H1 (cell line): ENCODE measurements at regions not wholly inside any gene's neighbourhood (a gene's known extent, or its start where the extent isn't known, plus 50 kb on each side); places are given as distances from the start of the nearest gene placed in this dataset.

Experiments
- CTCF ChIA-PET: fragments of 300-600 bp; sonication (Branson Sonifier 250); formaldehyde crosslinking; loops from one replicate; lab custom pipeline; 2021; ENCODE audit not compliant: partially characterized antibody; lab: Charles Lee
- POLR2A ChIA-PET: fragments of 300-600 bp; sonication (Branson Sonifier 250); formaldehyde crosslinking; loops from one replicate; lab custom pipeline; 2021; ENCODE audit warnings: inconsistent platforms; ENCODE audit not compliant: partially characterized antibody; lab: Charles Lee
- DNase-seq, 2 experiments: peaks; one replicate each; pipeline versions ENCODE4 v3.0.0 to v3.0.0-alpha.2; 2010 to 2022; ENCODE audit warnings: low spot score in 2 of 2, low read depth in 1 of 2, mixed read lengths in 1 of 2
- FAIRE-seq: peaks from 2 replicates; lab custom pipeline; 2011; peaks lifted over from hg19 to GRCh38; lab: Jason Lieb, UNC
- H2AFZ ChIP-seq: 2 replicates; pipeline ENCODE4 v1.8.1; 2012; ENCODE audit warnings: low read length, inconsistent platforms
- H2AK5ac ChIP-seq: 2 replicates; pipeline ENCODE4 v1.6.1; 2013; ENCODE audit warnings: low read depth, low read length
- H2BK120ac ChIP-seq: replicated peaks from 2 replicates; pipeline ENCODE3; 2013; ENCODE audit warnings: low read depth, low read length, inconsistent platforms
- H2BK12ac ChIP-seq: 2 replicates; pipeline ENCODE4 v1.6.1; 2013; ENCODE audit warnings: low read depth, low read length
- H2BK15ac ChIP-seq: 2 replicates; pipeline ENCODE4 v1.6.1; 2013; ENCODE audit warnings: low read length
- H2BK20ac ChIP-seq: 2 replicates; pipeline ENCODE4 v1.6.1; 2013; ENCODE audit warnings: low read length
- H2BK5ac ChIP-seq: 2 replicates; pipeline ENCODE4 v1.6.1; 2013; ENCODE audit warnings: low read depth, low read length
- H3K14ac ChIP-seq: 2 replicates; pipeline ENCODE4 v1.6.1; 2013; ENCODE audit warnings: inconsistent platforms; ENCODE audit not compliant: insufficient read length
- H3K18ac ChIP-seq: 2 replicates; pipeline ENCODE4 v1.6.1; 2013; ENCODE audit warnings: low read length; ENCODE audit errors: extremely low read depth
- H3K23ac ChIP-seq: 2 replicates; pipeline ENCODE4 v1.6.1; 2013; ENCODE audit warnings: inconsistent platforms; ENCODE audit not compliant: insufficient read length
- H3K23me2 ChIP-seq: 2 replicates; pipeline ENCODE4 v1.6.1; 2013; ENCODE audit warnings: low read depth, low read length
- H3K27ac ChIP-seq: 2 replicates; pipeline ENCODE4 v1.6.1; 2011; ENCODE audit warnings: low read depth, low read length, inconsistent platforms
- H3K27me3 ChIP-seq, 4 experiments: replicated peaks in 1 of 4; 1 replicate in 1 of 4; 2 replicates in 3 of 4; pipeline versions ENCODE4 v1.6.1 to v1.8.1; 2011 to 2013; ENCODE audit warnings: low read length in 3 of 4, mild to moderate bottlenecking in 3 of 4, inconsistent platforms in 2 of 4, mixed read lengths in 2 of 4, moderate library complexity in 1 of 4; ENCODE audit not compliant: control insufficient read depth in 3 of 4, insufficient read depth in 3 of 4; ENCODE audit errors: extremely low read depth in 1 of 4
- H3K36me3 ChIP-seq, 4 experiments: 2 replicates each; pipeline versions ENCODE4 v1.6.1 to v1.8.1; 2011 to 2013; ENCODE audit warnings: mild to moderate bottlenecking in 4 of 4, low read length in 3 of 4, moderate library complexity in 2 of 4, control low read depth in 1 of 4, inconsistent platforms in 1 of 4; ENCODE audit not compliant: insufficient read depth in 4 of 4, control insufficient read depth in 2 of 4
- H3K4ac ChIP-seq: replicated peaks from 2 replicates; pipeline ENCODE3; 2013; ENCODE audit warnings: low read length, low read depth, mixed read lengths, inconsistent platforms; ENCODE audit not compliant: insufficient read length
- H3K4me1 ChIP-seq, 4 experiments: replicated peaks in 1 of 4; 1 replicate in 1 of 4; 2 replicates in 3 of 4; pipeline versions ENCODE4 v1.6.1 to v1.8.1; 2011 to 2013; ENCODE audit warnings: low read length in 3 of 4, inconsistent platforms in 2 of 4, mixed read lengths in 1 of 4; ENCODE audit not compliant: insufficient read depth in 4 of 4, control insufficient read depth in 3 of 4
- H3K4me2 ChIP-seq, 2 experiments: 2 replicates each; pipeline versions ENCODE4 v1.6.1 to v1.8.1; 2011 to 2013; ENCODE audit warnings: low read depth in 2 of 2, low read length in 2 of 2, control low read depth in 1 of 2, inconsistent platforms in 1 of 2, mild to moderate bottlenecking in 1 of 2; ENCODE audit not compliant: insufficient read depth in 1 of 2
- H3K4me3 ChIP-seq, 4 experiments: fragments of 200-600, 300-600 bp in 1 of 4; sonication (generic), shearing (Covaris generic), sonication (Bioruptor Twin) in 1 of 4; 2 replicates each; pipeline versions ENCODE4 v1.5.1 to v1.8.1; 2011 to 2016; ENCODE audit warnings: low read length in 4 of 4, low read depth in 3 of 4, control low read depth in 2 of 4, inconsistent platforms in 2 of 4, mild to moderate bottlenecking in 2 of 4, mixed read lengths in 1 of 4, moderate library complexity in 1 of 4; ENCODE audit not compliant: insufficient read depth in 2 of 4; ENCODE audit errors: extremely low read depth in 1 of 4
- H3K56ac ChIP-seq: replicated peaks from 2 replicates; pipeline ENCODE3; 2013; ENCODE audit warnings: low read depth, mild to moderate bottlenecking, mixed read lengths, low read length, inconsistent platforms; ENCODE audit not compliant: insufficient read length
- H3K79me1 ChIP-seq: 2 replicates; pipeline ENCODE4 v1.6.1; 2013; ENCODE audit warnings: low read depth, low read length, control low read depth
- H3K79me2 ChIP-seq, 2 experiments: 2 replicates each; pipeline versions ENCODE4 v1.6.1 to v1.8.1; 2012 to 2013; ENCODE audit warnings: low read length in 2 of 2, mild to moderate bottlenecking in 2 of 2, inconsistent platforms in 1 of 2; ENCODE audit not compliant: insufficient read depth in 2 of 2, control insufficient read depth in 1 of 2
- H3K9ac ChIP-seq, 4 experiments: replicated peaks in 1 of 4; 1 replicate in 1 of 4; 2 replicates in 3 of 4; pipeline versions ENCODE4 v1.6.1 to v1.8.1; 2011 to 2013; ENCODE audit warnings: low read depth in 3 of 4, low read length in 3 of 4, control low read depth in 2 of 4, mild to moderate bottlenecking in 2 of 4, moderate library complexity in 2 of 4, inconsistent platforms in 1 of 4; ENCODE audit errors: extremely low read depth in 1 of 4
- H3K9me3 ChIP-seq, 2 experiments: 2 replicates each; pipeline versions ENCODE4 v1.6.1 to v1.8.1; 2012 to 2013; ENCODE audit warnings: mild to moderate bottlenecking in 2 of 2, moderate library complexity in 2 of 2, control low read depth in 1 of 2, inconsistent platforms in 1 of 2, low read depth in 1 of 2, low read length in 1 of 2, mixed read lengths in 1 of 2; ENCODE audit not compliant: insufficient read depth in 2 of 2
- H4K20me1 ChIP-seq, 2 experiments: replicated peaks in 1 of 2; 2 replicates each; pipeline versions ENCODE3 to v1.8.1; 2011 to 2013; ENCODE audit warnings: inconsistent platforms in 2 of 2, low read length in 2 of 2, mild to moderate bottlenecking in 1 of 2; ENCODE audit not compliant: insufficient read depth in 2 of 2, control insufficient read depth in 1 of 2
- H4K5ac ChIP-seq: 2 replicates; pipeline ENCODE4 v1.6.1; 2013; ENCODE audit warnings: low read length, low read depth, mixed read lengths, inconsistent platforms; ENCODE audit not compliant: insufficient read length
- H4K8ac ChIP-seq: 2 replicates; pipeline ENCODE4 v1.8.0; 2013; ENCODE audit warnings: mild to moderate bottlenecking, moderate library complexity, low read length, inconsistent platforms; ENCODE audit not compliant: insufficient read depth; ENCODE audit errors: extremely low read depth
- H4K91ac ChIP-seq: replicated peaks from 2 replicates; pipeline ENCODE3; 2013; ENCODE audit warnings: low read length, mixed read lengths, inconsistent platforms; ENCODE audit not compliant: insufficient read length
- CTBP2 ChIP-seq: IDR thresholded peaks from 2 replicates; pipeline ENCODE4 v1.7.0; 2011; ENCODE audit warnings: borderline replicate concordance, mild to moderate bottlenecking, moderate library complexity, mixed read lengths, low read length; ENCODE audit not compliant: insufficient read depth, insufficient read length
- HDAC2 ChIP-seq, 2 experiments: fragments of 300-600 bp in 1 of 2; sonication (generic) in 1 of 2; IDR thresholded peaks; 2 replicates each; pipeline ENCODE4 v1.6.1; 2011 to 2012; ENCODE audit warnings: low read depth in 2 of 2, low read length in 2 of 2, mild to moderate bottlenecking in 2 of 2, moderate library complexity in 2 of 2, borderline replicate concordance in 1 of 2, inconsistent platforms in 1 of 2
- RFX5 ChIP-seq: IDR thresholded peaks from 2 replicates; pipeline ENCODE4 v1.6.1; 2011; ENCODE audit warnings: low read depth, low read length, improper control_type of control experiment, borderline replicate concordance
- WGBS, 2 experiments: shearing (Covaris generic) in 1 of 2; methylation state at CpG; one replicate each; pipeline versions ENCODE4 v1.1.6 to v1.1.7; 2013 to 2015; ENCODE audit warnings: low lambda C conversion rate in 2 of 2, mixed read lengths in 2 of 2, inconsistent platforms in 1 of 2, low coverage in 1 of 2, missing lambda C conversion rate in 1 of 2; ENCODE audit not compliant: insufficient replicate concordance in 2 of 2, insufficient coverage in 1 of 2, insufficient read length in 1 of 2; ENCODE audit errors: extremely low coverage in 1 of 2, missing lambda C conversion rate in 1 of 2; 5-methylcytosine and 5-hydroxymethylcytosine counted together

- TF ChIP-seq CTBP2 (no peak), RFX5 (no peak), HDAC2 (IDR thresholded peaks at IDR 0.05; ENCODE audit: borderline replicate concordance in 1 of 2, low read depth in 2 of 2, low read length in 2 of 2) (no peak)
- no peak overlapping the region for H3K4ac ChIP-seq
- 97% methylated on average over 9 of the region's 9 CpGs; no CpG with 5 or more reads in 1 of the 2 experiments for WGBS, 2 experiments
- no peak for FAIRE-seq
- H3K14ac ChIP-seq: no peak overlapping the region
- H2AK5ac ChIP-seq: no peak overlapping the region
- H3K4me1 ChIP-seq: no peaks in the 10 kb centered on the region
- H4K20me1 ChIP-seq: no peaks in the 10 kb centered on the region
- no peaks in the 10 kb centered on the region for H3K9me3 ChIP-seq
- H4K8ac ChIP-seq: no peak overlapping the region
- no peaks in the 10 kb centered on the region for H3K79me2 ChIP-seq
- H3K18ac ChIP-seq: no peak overlapping the region
- no peak overlapping the region for H3K27ac ChIP-seq
- H4K5ac ChIP-seq: no peak overlapping the region
- no peak overlapping the region for H3K4me2 ChIP-seq
- no peaks in the 10 kb centered on the region for H3K36me3 ChIP-seq
- DNase-seq: no peak
- H2BK5ac ChIP-seq: no peak overlapping the region
- POLR2A ChIA-PET: interaction anchor here (0.6 kb wide), 1 partner anchor 200 kb away, joined by 4 read pairs; no protein-coding TSS in a partner anchor
- H2BK120ac ChIP-seq: no peak overlapping the region
- H3K56ac ChIP-seq: no peak overlapping the region
- no peaks in the 10 kb centered on the region for H3K23me2 ChIP-seq
- no peak overlapping the region for H2AFZ ChIP-seq
- H3K27me3 ChIP-seq: no peaks in the 10 kb centered on the region
- H3K79me1 ChIP-seq: no peaks in the 10 kb centered on the region
- no peak overlapping the region for H2BK20ac ChIP-seq
- H2BK15ac ChIP-seq: no peak overlapping the region
- H3K4me3 ChIP-seq: no peak overlapping the region
- H4K91ac ChIP-seq: no peak overlapping the region
- CTCF ChIA-PET: interaction anchor here (0.6 to 9.1 kb wide), 9 partner anchors 9 to 1904 kb away, joined by 3 to 119 read pairs (median 4); partner anchors contain the start of gene ICE1
- H3K23ac ChIP-seq: no peak overlapping the region
- H3K9ac ChIP-seq: no peak overlapping the region
- no peak overlapping the region for H2BK12ac ChIP-seq
Observed at GRCh38 chr5:4876804-4877203, 263.3 kb upstream of the ADAMTS16 start.
